ENCODE measurements at regions not wholly inside any gene's neighbourhood (a gene's known extent, or its start where the extent isn't known, plus 50 kb on each side); places are given as distances from the start of the nearest gene placed in this dataset.

GRCh38 chr5:155460501-155460931, 447.0 kb downstream of the KIF4B start:
- TF ChIP-seq ZNF274 (IDR thresholded peaks at IDR 0.05; ENCODE audit: low read depth, low read length) (no peak), EZH2 (IDR thresholded peaks at IDR 0.05) (no peak), EZH2phosphoT487 (IDR thresholded peaks at IDR 0.05; ENCODE audit: borderline replicate concordance) (no peak), POLR2A (IDR thresholded peaks at IDR 0.05; ENCODE audit: borderline replicate concordance, extremely low read depth, insufficient read depth, insufficient read length) (no peak), JUND (IDR thresholded peaks at IDR 0.05) (no peak), POLR2AphosphoS5 (IDR thresholded peaks at IDR 0.05; ENCODE audit: low read depth, low read length) (no peak), ZFX (IDR thresholded peaks at IDR 0.05) (no peak), REST (IDR thresholded peaks at IDR 0.05; ENCODE audit: low read depth) (no peak), YY1 (IDR thresholded peaks at IDR 0.05; ENCODE audit: extremely low read depth, insufficient replicate concordance, low read depth, low read length) (no peak), TCF7L2 (IDR thresholded peaks at IDR 0.05; ENCODE audit: borderline replicate concordance, extremely low read depth, insufficient read depth, insufficient read length) (no peak), EGR1 (IDR thresholded peaks at IDR 0.05; ENCODE audit: low read depth) (no peak)
- TF ChIP-seq, protein P1, sequence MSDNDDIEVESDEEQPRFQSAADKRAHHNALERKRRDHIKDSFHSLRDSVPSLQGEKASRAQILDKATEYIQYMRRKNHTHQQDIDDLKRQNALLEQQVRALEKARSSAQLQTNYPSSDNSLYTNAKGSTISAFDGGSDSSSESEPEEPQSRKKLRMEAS (IDR thresholded peaks at IDR 0.05), result no peak
- TF ChIP-seq, protein P2, sequence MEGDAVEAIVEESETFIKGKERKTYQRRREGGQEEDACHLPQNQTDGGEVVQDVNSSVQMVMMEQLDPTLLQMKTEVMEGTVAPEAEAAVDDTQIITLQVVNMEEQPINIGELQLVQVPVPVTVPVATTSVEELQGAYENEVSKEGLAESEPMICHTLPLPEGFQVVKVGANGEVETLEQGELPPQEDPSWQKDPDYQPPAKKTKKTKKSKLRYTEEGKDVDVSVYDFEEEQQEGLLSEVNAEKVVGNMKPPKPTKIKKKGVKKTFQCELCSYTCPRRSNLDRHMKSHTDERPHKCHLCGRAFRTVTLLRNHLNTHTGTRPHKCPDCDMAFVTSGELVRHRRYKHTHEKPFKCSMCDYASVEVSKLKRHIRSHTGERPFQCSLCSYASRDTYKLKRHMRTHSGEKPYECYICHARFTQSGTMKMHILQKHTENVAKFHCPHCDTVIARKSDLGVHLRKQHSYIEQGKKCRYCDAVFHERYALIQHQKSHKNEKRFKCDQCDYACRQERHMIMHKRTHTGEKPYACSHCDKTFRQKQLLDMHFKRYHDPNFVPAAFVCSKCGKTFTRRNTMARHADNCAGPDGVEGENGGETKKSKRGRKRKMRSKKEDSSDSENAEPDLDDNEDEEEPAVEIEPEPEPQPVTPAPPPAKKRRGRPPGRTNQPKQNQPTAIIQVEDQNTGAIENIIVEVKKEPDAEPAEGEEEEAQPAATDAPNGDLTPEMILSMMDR (IDR thresholded peaks at IDR 0.05 in 2 of 3, conservative IDR thresholded peaks at IDR 0.05 in 1 of 3; ENCODE audit: borderline replicate concordance in 1 of 3, insufficient read depth in 1 of 3, low read depth in 2 of 3, low read length in 2 of 3), result no peak
